Esophagus muscularis mucosa (tissue), 4 donors: ENCODE measurements at regions not wholly inside any gene's neighbourhood (a gene's known extent, or its start where the extent isn't known, plus 50 kb on each side); places are given as distances from the start of the nearest gene placed in this dataset.

Experiments used
- EP300 ChIP-seq: sonication (generic); formaldehyde crosslinking; IDR thresholded peaks from one replicate; pipeline ENCODE4 v1.6.1; 2017; ENCODE audit warnings: antibody characterized with exemption
- POLR2A ChIP-seq: fragments of 450-650 bp; IDR thresholded peaks from one replicate; pipeline ENCODE4 v1.6.1; 2017; ENCODE audit warnings: antibody characterized with exemption, moderate library complexity, mild to moderate bottlenecking, low read depth
- POLR2AphosphoS5 ChIP-seq, 2 donors: sonication (generic); formaldehyde crosslinking; IDR thresholded peaks; one replicate each; pipeline ENCODE4 v1.6.1; 2017; ENCODE audit warnings: antibody characterized with exemption in 2 of 2
- TF ChIP-seq, protein P1 (sequence below), 3 experiments: fragments of 200-600 bp in 2 of 3; fragments of 450-650 bp in 1 of 3; sonication (generic) in 2 of 3; IDR thresholded peaks; one replicate each; pipeline ENCODE4 v1.5.1; 2017 to 2019; ENCODE audit warnings: antibody characterized with exemption in 3 of 3, mild to moderate bottlenecking in 2 of 3, moderate library complexity in 1 of 3

DNA sequence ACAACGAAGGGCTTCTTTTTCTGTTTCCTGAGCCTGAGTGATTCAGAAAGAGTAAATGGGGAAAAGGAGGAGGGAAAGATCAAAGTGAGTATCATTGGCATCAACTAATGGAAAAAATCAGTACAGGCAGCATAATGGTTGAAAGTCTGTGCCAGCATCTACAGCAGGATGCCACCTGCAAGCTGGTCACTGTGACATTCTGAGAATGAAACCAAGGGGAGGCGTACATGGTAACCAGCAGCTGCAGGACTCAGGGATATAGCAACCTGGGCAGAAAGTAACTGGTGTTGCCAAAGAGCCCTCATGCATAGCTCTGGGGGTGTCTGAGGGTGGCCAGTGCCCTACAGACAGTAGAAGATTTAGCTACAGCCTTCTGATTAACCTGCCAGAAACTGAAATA lies 305.9 kb downstream of the BRINP2 start:
- TF ChIP-seq, protein P1, sequence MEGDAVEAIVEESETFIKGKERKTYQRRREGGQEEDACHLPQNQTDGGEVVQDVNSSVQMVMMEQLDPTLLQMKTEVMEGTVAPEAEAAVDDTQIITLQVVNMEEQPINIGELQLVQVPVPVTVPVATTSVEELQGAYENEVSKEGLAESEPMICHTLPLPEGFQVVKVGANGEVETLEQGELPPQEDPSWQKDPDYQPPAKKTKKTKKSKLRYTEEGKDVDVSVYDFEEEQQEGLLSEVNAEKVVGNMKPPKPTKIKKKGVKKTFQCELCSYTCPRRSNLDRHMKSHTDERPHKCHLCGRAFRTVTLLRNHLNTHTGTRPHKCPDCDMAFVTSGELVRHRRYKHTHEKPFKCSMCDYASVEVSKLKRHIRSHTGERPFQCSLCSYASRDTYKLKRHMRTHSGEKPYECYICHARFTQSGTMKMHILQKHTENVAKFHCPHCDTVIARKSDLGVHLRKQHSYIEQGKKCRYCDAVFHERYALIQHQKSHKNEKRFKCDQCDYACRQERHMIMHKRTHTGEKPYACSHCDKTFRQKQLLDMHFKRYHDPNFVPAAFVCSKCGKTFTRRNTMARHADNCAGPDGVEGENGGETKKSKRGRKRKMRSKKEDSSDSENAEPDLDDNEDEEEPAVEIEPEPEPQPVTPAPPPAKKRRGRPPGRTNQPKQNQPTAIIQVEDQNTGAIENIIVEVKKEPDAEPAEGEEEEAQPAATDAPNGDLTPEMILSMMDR (IDR thresholded peaks at IDR 0.05), result no peak
- TF ChIP-seq POLR2AphosphoS5 (IDR thresholded peaks at IDR 0.05) (no peak), POLR2A (no peak), EP300 (no peak)
